ENCODE measurements at regions not wholly inside any gene's neighbourhood (a gene's known extent, or its start where the extent isn't known, plus 50 kb on each side); places are given as distances from the start of the nearest gene placed in this dataset.

- Mint-ChIP-seq H3K27ac (no peak overlapping the region), H3K9me3 (no peaks in the 10 kb centered on the region), H3K4me3 (no peak overlapping the region), H3K4me1 (no peaks in the 10 kb centered on the region), H3K27me3 (peaks cover 26% of the 10 kb centered on the region), H3K36me3 (ENCODE audit: low read depth) (no peaks in the 10 kb centered on the region)
- DNase-seq: no peak
- POLR2A ChIA-PET: no interaction called here
- CTCF ChIA-PET: no interaction called here
These were observed 109.8 kb upstream of the ATXN1 start for GRCh38 chr6:16871047-16871446.

GRCh38 chr6:16868968-16869367 is 107.7 kb upstream of the ATXN1 start:
- H3K27ac Mint-ChIP-seq: no peak overlapping the region
- DNase-seq: no peak
- POLR2A ChIA-PET: no interaction called here
- H3K9me3 Mint-ChIP-seq: no peaks in the 10 kb centered on the region
- no peak overlapping the region for H3K4me3 Mint-ChIP-seq
- CTCF ChIA-PET: interaction anchor here (0.8 to 2.6 kb wide), 2 partner anchors 10 to 47 kb away, joined by 3 to 6 read pairs; no protein-coding TSS in a partner anchor
- H3K27me3 Mint-ChIP-seq: peaks cover 23% of the 10 kb centered on the region
- no peaks in the 10 kb centered on the region for H3K4me1 Mint-ChIP-seq
- H3K36me3 Mint-ChIP-seq (ENCODE audit: low read depth): no peaks in the 10 kb centered on the region

- Mint-ChIP-seq H3K4me3 (no peak overlapping the region), H3K9me3 (peaks cover 7% of the 10 kb centered on the region), H3K27me3 (peaks cover 21% of the 10 kb centered on the region), H3K27ac (no peak overlapping the region), H3K36me3 (ENCODE audit: low read depth) (no peaks in the 10 kb centered on the region), H3K4me1 (peaks cover 8% of the 10 kb centered on the region)
- POLR2A ChIA-PET: no interaction called here
- no peak for DNase-seq
- CTCF ChIA-PET: interaction anchor here (0.7 to 2.0 kb wide), 2 partner anchors 11 to 31 kb away, joined by 3 to 6 read pairs; no protein-coding TSS in a partner anchor
These were observed 96.8 kb upstream of the ATXN1 start for GRCh38 chr6:16857969-16858592.

GRCh38 chr6:16855460-16855859 is 94.2 kb upstream of the ATXN1 start:
- H3K9me3 Mint-ChIP-seq: peaks cover 7% of the 10 kb centered on the region
- no peak overlapping the region for H3K27ac Mint-ChIP-seq
- CTCF ChIA-PET: no interaction called here
- H3K36me3 Mint-ChIP-seq (ENCODE audit: low read depth): no peaks in the 10 kb centered on the region
- DNase-seq: no peak
- peaks cover 22% of the 10 kb centered on the region for H3K4me1 Mint-ChIP-seq
- no peak overlapping the region for H3K4me3 Mint-ChIP-seq
- H3K27me3 Mint-ChIP-seq: peaks cover 28% of the 10 kb centered on the region
- POLR2A ChIA-PET: interaction anchor here (0.5 kb wide), 1 partner anchor 18 kb away, joined by 3 read pairs; no protein-coding TSS in a partner anchor

- peaks cover 28% of the 10 kb centered on the region for H3K27me3 Mint-ChIP-seq
- H3K4me3 Mint-ChIP-seq: no peak overlapping the region
- peaks cover 7% of the 10 kb centered on the region for H3K9me3 Mint-ChIP-seq
- DNase-seq: no peak
- H3K4me1 Mint-ChIP-seq: peaks cover 26% of the 10 kb centered on the region
- H3K27ac Mint-ChIP-seq: no peak overlapping the region
- POLR2A ChIA-PET: interaction anchor here (0.5 kb wide), 1 partner anchor 18 kb away, joined by 3 read pairs; no protein-coding TSS in a partner anchor
- no peaks in the 10 kb centered on the region for H3K36me3 Mint-ChIP-seq (ENCODE audit: low read depth)
- CTCF ChIA-PET: no interaction called here
These were observed 93.7 kb upstream of the ATXN1 start for GRCh38 chr6:16854986-16855385.

- CTCF ChIA-PET: no interaction called here
- no peaks in the 10 kb centered on the region for H3K36me3 Mint-ChIP-seq (ENCODE audit: low read depth)
- POLR2A ChIA-PET: no interaction called here
These were observed 91.4 kb upstream of the ATXN1 start for GRCh38 chr6:16852671-16853070.

GRCh38 chr6:16851758-16852157 is 90.5 kb upstream of the ATXN1 start:
- DNase-seq: no peak
- Mint-ChIP-seq H3K4me3 (no peak overlapping the region), H3K27me3 (peaks cover 35% of the 10 kb centered on the region), H3K27ac (no peak overlapping the region), H3K9me3 (peaks cover 7% of the 10 kb centered on the region), H3K4me1 (peaks cover 37% of the 10 kb centered on the region), H3K36me3 (ENCODE audit: low read depth) (no peaks in the 10 kb centered on the region)
- CTCF ChIA-PET: no interaction called here
- POLR2A ChIA-PET: no interaction called here

More at GRCh38 chr6:16852671-16853070, 91.4 kb upstream of the ATXN1 start:
- Mint-ChIP-seq H3K4me3 (no peak overlapping the region), H3K9me3 (peaks cover 7% of the 10 kb centered on the region), H3K27me3 (peaks cover 35% of the 10 kb centered on the region), H3K4me1 (peaks cover 37% of the 10 kb centered on the region), H3K27ac (no peak overlapping the region)
- no peak for DNase-seq

- Mint-ChIP-seq H3K4me1 (peaks cover 37% of the 10 kb centered on the region), H3K4me3 (no peak overlapping the region), H3K27me3 (peaks cover 31% of the 10 kb centered on the region), H3K27ac (no peak overlapping the region), H3K9me3 (peaks cover 7% of the 10 kb centered on the region), H3K36me3 (ENCODE audit: low read depth) (no peaks in the 10 kb centered on the region)
- POLR2A ChIA-PET: no interaction called here
- DNase-seq: no peak
- CTCF ChIA-PET: interaction anchor here (0.9 kb wide), 1 partner anchor 519 kb away, joined by 3 read pairs; no protein-coding TSS in a partner anchor
These were observed 89.8 kb upstream of the ATXN1 start for GRCh38 chr6:16851044-16851540.

- H3K36me3 Mint-ChIP-seq (ENCODE audit: low read depth): no peaks in the 10 kb centered on the region
- H3K4me1 Mint-ChIP-seq: peaks cover 37% of the 10 kb centered on the region
- no peak overlapping the region for H3K27ac Mint-ChIP-seq
- H3K9me3 Mint-ChIP-seq: peaks cover 7% of the 10 kb centered on the region
- H3K27me3 Mint-ChIP-seq: peaks cover 29% of the 10 kb centered on the region
- ChIA-PET CTCF (interaction anchor here (0.9 kb wide), 1 partner anchor 519 kb away, joined by 3 read pairs; no protein-coding TSS in a partner anchor), POLR2A (no interaction called here)
- no peak for DNase-seq
- no peak overlapping the region for H3K4me3 Mint-ChIP-seq
These were observed 89.4 kb upstream of the ATXN1 start for GRCh38 chr6:16850681-16851026.

GRCh38 chr6:16849988-16850680 is 88.9 kb upstream of the ATXN1 start:
- Mint-ChIP-seq H3K4me3 (no peak overlapping the region), H3K36me3 (ENCODE audit: low read depth) (no peaks in the 10 kb centered on the region), H3K9me3 (peaks cover 7% of the 10 kb centered on the region), H3K27me3 (peaks cover 28% of the 10 kb centered on the region), H3K4me1 (peaks cover 35% of the 10 kb centered on the region), H3K27ac (no peak overlapping the region)
- POLR2A ChIA-PET: no interaction called here
- no peak for DNase-seq
- CTCF ChIA-PET: interaction anchor here (0.9 kb wide), 1 partner anchor 518 kb away, joined by 3 read pairs; no protein-coding TSS in a partner anchor

GRCh38 chr6:16849280-16849987 is 88.2 kb upstream of the ATXN1 start:
- Mint-ChIP-seq H3K4me1 (peaks cover 30% of the 10 kb centered on the region), H3K9me3 (peaks cover 7% of the 10 kb centered on the region), H3K27ac (no peak overlapping the region), H3K4me3 (no peak overlapping the region), H3K27me3 (peaks cover 25% of the 10 kb centered on the region), H3K36me3 (ENCODE audit: low read depth) (no peaks in the 10 kb centered on the region)
- DNase-seq: no peak
- ChIA-PET POLR2A (no interaction called here), CTCF (no interaction called here)

GRCh38 chr6:16846399-16846778 is 85.1 kb upstream of the ATXN1 start:
- no peaks in the 10 kb centered on the region for H3K36me3 Mint-ChIP-seq (ENCODE audit: low read depth)
- peaks cover 23% of the 10 kb centered on the region for H3K4me1 Mint-ChIP-seq
- H3K27me3 Mint-ChIP-seq: peaks cover 25% of the 10 kb centered on the region
- no peak overlapping the region for H3K27ac Mint-ChIP-seq
- peaks cover 4% of the 10 kb centered on the region for H3K9me3 Mint-ChIP-seq
- DNase-seq: no peak
- ChIA-PET POLR2A (no interaction called here), CTCF (interaction anchor here (1.1 kb wide), 1 partner anchor 9 kb away, joined by 3 read pairs; no protein-coding TSS in a partner anchor)
- no peak overlapping the region for H3K4me3 Mint-ChIP-seq

- no peak for DNase-seq
- Mint-ChIP-seq H3K4me1 (peaks cover 3% of the 10 kb centered on the region), H3K9me3 (peaks cover under 1% of the 10 kb centered on the region), H3K36me3 (ENCODE audit: low read depth) (no peaks in the 10 kb centered on the region), H3K27me3 (peaks cover 16% of the 10 kb centered on the region), H3K4me3 (no peak overlapping the region), H3K27ac (no peak overlapping the region)
- POLR2A ChIA-PET: no interaction called here
- CTCF ChIA-PET: no interaction called here
These were observed 82.9 kb upstream of the ATXN1 start for GRCh38 chr6:16844183-16844582.
